K562 (cell line): ENCODE measurements at regions not wholly inside any gene's neighbourhood (a gene's known extent, or its start where the extent isn't known, plus 50 kb on each side); places are given as distances from the start of the nearest gene placed in this dataset.

Source experiments
- ATAC-seq: fragments of 200-7000 bp; cut with Tn5 transposase; 3 replicates; pipeline ENCODE4 v1.9.1; 2020; ENCODE audit warnings: moderate library complexity
- BruUV-seq: library from RNA; stranded (reverse); fragments of 400-500 nt; replicated peaks from 2 replicates; lab custom pipeline; 2021; lab: Mats Ljungman, UMichigan
- CTCF ChIA-PET: fragments of 300-600 bp; formaldehyde crosslinking; extraction: SDS; loops from one replicate; lab custom pipeline; 2021; ENCODE audit warnings: low intra/inter-chr PET ratio; lab: Yijun Ruan, JAX
- POLR2A ChIA-PET: fragments of 300-600, 350-650 bp; sonication (Branson Sonifier 250); formaldehyde crosslinking; extraction: SDS; loops from one replicate; lab custom pipeline; 2021; ENCODE audit warnings: antibody characterized with exemption, inconsistent platforms; lab: Yijun Ruan, JAX
- DNase-seq, 4 experiments: peaks; one replicate each; pipeline versions ENCODE4 v3.0.0 to v3.0.0-alpha.2; 2011 to 2018; ENCODE audit warnings: low spot score in 3 of 4, mixed read lengths in 3 of 4; ENCODE audit errors: extremely low read depth in 1 of 4
- FAIRE-seq: peaks from 2 replicates; lab custom pipeline; 2011; peaks lifted over from hg19 to GRCh38; lab: Jason Lieb, UNC
- H2AFZ ChIP-seq: 2 replicates; pipeline ENCODE4 v1.6.0; 2011; ENCODE audit warnings: low read depth, low read length, control low read depth, inconsistent platforms
- H3K27ac ChIP-seq: fragments of 200-600 bp; 3 replicates; pipeline ENCODE4 v1.8.0; 2011; ENCODE audit warnings: low read depth, mild to moderate bottlenecking, control low read depth, inconsistent platforms, low read length, moderate library complexity, mixed read lengths; ENCODE audit errors: extremely low read depth
- H3K27me3 ChIP-seq, 2 experiments: fragments of 300-600 bp in 1 of 2; 2 replicates in 1 of 2; 3 replicates in 1 of 2; pipeline versions ENCODE4 v1.6.0 to v1.8.0; 2011; ENCODE audit warnings: inconsistent platforms in 2 of 2, low read length in 2 of 2, mild to moderate bottlenecking in 1 of 2, mixed read lengths in 1 of 2, moderate library complexity in 1 of 2; ENCODE audit not compliant: control insufficient read depth in 2 of 2, insufficient read depth in 2 of 2
- H3K36me3 ChIP-seq: fragments of 300-600 bp; 3 replicates; pipeline ENCODE4 v1.8.0; 2011; ENCODE audit warnings: mild to moderate bottlenecking, low read length, inconsistent platforms; ENCODE audit not compliant: control insufficient read depth, insufficient read depth
- H3K4me1 ChIP-seq, 2 experiments: fragments of 200-600 bp in 1 of 2; replicated peaks in 1 of 2; 2 replicates in 1 of 2; 3 replicates in 1 of 2; pipeline versions ENCODE4 v1.5.1 to v1.8.0; 2011; ENCODE audit warnings: inconsistent platforms in 2 of 2, low read length in 2 of 2, mild to moderate bottlenecking in 1 of 2, mixed read lengths in 1 of 2, moderate library complexity in 1 of 2; ENCODE audit not compliant: control insufficient read depth in 2 of 2, insufficient read depth in 2 of 2
- H3K4me2 ChIP-seq: 2 replicates; pipeline ENCODE4 v1.6.1; 2011; ENCODE audit warnings: low read length, control low read depth, inconsistent platforms, mixed read lengths; ENCODE audit not compliant: insufficient read depth
- H3K4me3 ChIP-seq: fragments of 200-600 bp; sonication (generic), shearing (Covaris generic); 2 replicates; pipeline ENCODE4 v1.5.1; 2016; ENCODE audit warnings: control low read depth, inconsistent platforms
- H3K79me2 ChIP-seq: fragments of 200-600 bp; 3 replicates; pipeline ENCODE4 v1.8.0; 2011; ENCODE audit warnings: low read length, inconsistent platforms; ENCODE audit not compliant: control insufficient read depth, insufficient read depth
- H3K9ac ChIP-seq, 2 experiments: 2 replicates each; pipeline versions ENCODE4 v1.6.0 to v1.6.1; 2011; ENCODE audit warnings: low read depth in 2 of 2, low read length in 2 of 2, control low read depth in 1 of 2, inconsistent platforms in 1 of 2, mild to moderate bottlenecking in 1 of 2, mixed read lengths in 1 of 2; ENCODE audit not compliant: insufficient read depth in 1 of 2
- H3K9me1 ChIP-seq: one replicate; pipeline ENCODE4 v1.6.0; 2011; ENCODE audit warnings: inconsistent platforms, mild to moderate bottlenecking, low read length, moderate library complexity; ENCODE audit not compliant: control insufficient read depth, insufficient read depth
- H3K9me3 ChIP-seq: replicated peaks from 2 replicates; pipeline ENCODE4 v1.5.1; 2011; ENCODE audit warnings: low read depth, low read length, inconsistent platforms; ENCODE audit not compliant: control insufficient read depth, insufficient read depth
- H4K20me1 ChIP-seq: replicated peaks from 2 replicates; pipeline ENCODE4 v1.6.1; 2011; ENCODE audit warnings: low read length, inconsistent platforms, mixed read lengths; ENCODE audit not compliant: control insufficient read depth, insufficient read depth
- RAD21 ChIP-seq, 2 experiments: fragments of 250-450 bp in 1 of 2; fragments of 450-650 bp in 1 of 2; sonication (Bioruptor Pico) in 1 of 2; formaldehyde crosslinking in 1 of 2; IDR thresholded peaks in 1 of 2; conservative IDR thresholded peaks in 1 of 2; 2 replicates each; pipeline versions ENCODE4 v1.4.0 to v1.8.0; 2020 to 2022; ENCODE audit warnings: mild to moderate bottlenecking in 2 of 2, moderate library complexity in 1 of 2
- SMC3 ChIP-seq: conservative IDR thresholded peaks from 2 replicates; pipeline ENCODE4 v1.6.1; 2011; ENCODE audit warnings: low read depth, low read length, improper control_type of control experiment; ENCODE audit not compliant: insufficient read depth
- YY1 ChIP-seq, 3 experiments: IDR thresholded peaks; 2 replicates each; pipeline ENCODE4 v1.6.1; 2011; ENCODE audit warnings: low read length in 2 of 3, mild to moderate bottlenecking in 2 of 3, moderate library complexity in 2 of 3, borderline replicate concordance in 1 of 3, control low read depth in 1 of 3, low read depth in 1 of 3; ENCODE audit not compliant: insufficient read depth in 3 of 3, insufficient replicate concordance in 2 of 3, control insufficient read depth in 1 of 3, insufficient read length in 1 of 3; ENCODE audit errors: extremely low read depth in 1 of 3
- ZNF354B ChIP-seq: fragments of 250-450 bp; sonication (Bioruptor Pico); IDR thresholded peaks from 2 replicates; pipeline ENCODE4 v1.4.0; 2020
- WGBS: fragments of 100-300 bp; shearing (Covaris generic); methylation state at CpG from one replicate; pipeline ENCODE4 v1.1.6; 2016; ENCODE audit warnings: low coverage, mixed read lengths; ENCODE audit not compliant: insufficient coverage; ENCODE audit errors: missing lambda C conversion rate; 5-methylcytosine and 5-hydroxymethylcytosine counted together
- in situ Hi-C: fragments of 300-500 bp; cut with MboI; formaldehyde crosslinking; loops from 4 replicates; pipeline ENCODE4 v1.15.0; 2018; ENCODE audit warnings: inconsistent platforms, mixed read lengths
- intact Hi-C: fragments of 100-400 bp; cut with micrococcal nuclease; formaldehyde crosslinking; loops from 2 replicates; pipeline ENCODE4 v1.14.2; 2022
- TF ChIP-seq, protein P1 (sequence below): conservative IDR thresholded peaks from 2 replicates; pipeline ENCODE4 v1.6.1; 2011; ENCODE audit warnings: low read depth, mild to moderate bottlenecking, low read length; ENCODE audit not compliant: control insufficient read depth
- TF ChIP-seq, protein P2 (sequence below): sonication (generic); formaldehyde crosslinking; IDR thresholded peaks from 2 replicates; pipeline ENCODE4 v1.8.0; 2022; ENCODE audit warnings: mild to moderate bottlenecking, missing genetic modification reagents
- TF ChIP-seq, protein P3 (sequence below), 2 experiments: fragments of 450-650 bp; formaldehyde crosslinking in 1 of 2; IDR thresholded peaks; 2 replicates each; pipeline versions ENCODE4 v1.4.0 to v1.6.1; 2014 to 2020; ENCODE audit warnings: mild to moderate bottlenecking in 2 of 2, borderline replicate concordance in 1 of 2, low read depth in 1 of 2
- TF ChIP-seq, protein P4 (sequence below), 3 experiments: IDR thresholded peaks in 2 of 3; conservative IDR thresholded peaks in 1 of 3; 2 replicates each; pipeline ENCODE4 v1.5.1; 2011 to 2012; ENCODE audit warnings: low read length in 3 of 3, mild to moderate bottlenecking in 3 of 3, control low read depth in 2 of 3, improper control_type of control experiment in 1 of 3, inconsistent platforms in 1 of 3, low read depth in 1 of 3, mixed read lengths in 1 of 3, moderate library complexity in 1 of 3; ENCODE audit not compliant: insufficient read depth in 2 of 3

DNA sequence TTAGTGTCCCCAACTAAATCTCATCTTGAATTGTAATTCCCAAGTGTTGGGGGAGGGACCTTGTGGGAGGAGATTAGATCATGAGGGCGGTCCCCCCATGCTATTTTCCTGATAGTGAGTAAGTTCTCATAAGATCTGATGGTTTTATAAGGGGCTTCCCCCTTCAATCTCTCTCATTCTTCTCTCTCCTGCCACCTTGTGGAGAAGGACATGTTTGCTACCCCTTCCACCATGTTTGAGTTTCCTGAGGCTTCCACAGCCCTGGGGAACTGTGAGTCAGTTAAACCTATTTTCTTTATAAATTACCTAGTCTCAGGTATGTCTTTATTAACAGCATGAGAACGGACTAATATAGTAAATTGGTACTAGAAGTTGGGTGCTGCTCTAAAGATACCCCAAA lies 365.6 kb downstream of the ANKRD7 start:
- TF ChIP-seq, protein P1, sequence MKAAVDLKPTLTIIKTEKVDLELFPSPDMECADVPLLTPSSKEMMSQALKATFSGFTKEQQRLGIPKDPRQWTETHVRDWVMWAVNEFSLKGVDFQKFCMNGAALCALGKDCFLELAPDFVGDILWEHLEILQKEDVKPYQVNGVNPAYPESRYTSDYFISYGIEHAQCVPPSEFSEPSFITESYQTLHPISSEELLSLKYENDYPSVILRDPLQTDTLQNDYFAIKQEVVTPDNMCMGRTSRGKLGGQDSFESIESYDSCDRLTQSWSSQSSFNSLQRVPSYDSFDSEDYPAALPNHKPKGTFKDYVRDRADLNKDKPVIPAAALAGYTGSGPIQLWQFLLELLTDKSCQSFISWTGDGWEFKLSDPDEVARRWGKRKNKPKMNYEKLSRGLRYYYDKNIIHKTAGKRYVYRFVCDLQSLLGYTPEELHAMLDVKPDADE, result no peak
- TF ChIP-seq, protein P2, sequence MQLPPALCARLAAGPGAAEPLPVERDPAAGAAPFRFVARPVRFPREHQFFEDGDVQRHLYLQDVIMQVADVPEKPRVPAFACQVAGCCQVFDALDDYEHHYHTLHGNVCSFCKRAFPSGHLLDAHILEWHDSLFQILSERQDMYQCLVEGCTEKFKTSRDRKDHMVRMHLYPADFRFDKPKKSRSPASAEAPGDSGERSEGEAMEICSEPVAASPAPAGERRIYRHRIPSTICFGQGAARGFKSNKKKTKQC (CRISPR knock-in tag), result no peak
- TF ChIP-seq, protein P3, sequence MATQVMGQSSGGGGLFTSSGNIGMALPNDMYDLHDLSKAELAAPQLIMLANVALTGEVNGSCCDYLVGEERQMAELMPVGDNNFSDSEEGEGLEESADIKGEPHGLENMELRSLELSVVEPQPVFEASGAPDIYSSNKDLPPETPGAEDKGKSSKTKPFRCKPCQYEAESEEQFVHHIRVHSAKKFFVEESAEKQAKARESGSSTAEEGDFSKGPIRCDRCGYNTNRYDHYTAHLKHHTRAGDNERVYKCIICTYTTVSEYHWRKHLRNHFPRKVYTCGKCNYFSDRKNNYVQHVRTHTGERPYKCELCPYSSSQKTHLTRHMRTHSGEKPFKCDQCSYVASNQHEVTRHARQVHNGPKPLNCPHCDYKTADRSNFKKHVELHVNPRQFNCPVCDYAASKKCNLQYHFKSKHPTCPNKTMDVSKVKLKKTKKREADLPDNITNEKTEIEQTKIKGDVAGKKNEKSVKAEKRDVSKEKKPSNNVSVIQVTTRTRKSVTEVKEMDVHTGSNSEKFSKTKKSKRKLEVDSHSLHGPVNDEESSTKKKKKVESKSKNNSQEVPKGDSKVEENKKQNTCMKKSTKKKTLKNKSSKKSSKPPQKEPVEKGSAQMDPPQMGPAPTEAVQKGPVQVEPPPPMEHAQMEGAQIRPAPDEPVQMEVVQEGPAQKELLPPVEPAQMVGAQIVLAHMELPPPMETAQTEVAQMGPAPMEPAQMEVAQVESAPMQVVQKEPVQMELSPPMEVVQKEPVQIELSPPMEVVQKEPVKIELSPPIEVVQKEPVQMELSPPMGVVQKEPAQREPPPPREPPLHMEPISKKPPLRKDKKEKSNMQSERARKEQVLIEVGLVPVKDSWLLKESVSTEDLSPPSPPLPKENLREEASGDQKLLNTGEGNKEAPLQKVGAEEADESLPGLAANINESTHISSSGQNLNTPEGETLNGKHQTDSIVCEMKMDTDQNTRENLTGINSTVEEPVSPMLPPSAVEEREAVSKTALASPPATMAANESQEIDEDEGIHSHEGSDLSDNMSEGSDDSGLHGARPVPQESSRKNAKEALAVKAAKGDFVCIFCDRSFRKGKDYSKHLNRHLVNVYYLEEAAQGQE (IDR thresholded peaks at IDR 0.05; ENCODE audit: borderline replicate concordance), result 0 out of 2 replicates have a peak, but pooled peaks have one; percentile 3
- TF ChIP-seq, protein P3 (CRISPR knock-in tag; IDR thresholded peaks at IDR 0.05; ENCODE audit: low read depth), result no peak
- TF ChIP-seq RAD21 (CRISPR knock-in tag; conservative IDR thresholded peaks at IDR 0.05 in 1 of 2, IDR thresholded peaks at IDR 0.05 in 1 of 2) (peak in 1 of 2 experiments; percentile 67; a peak in 3 of 4 replicates), YY1 (IDR thresholded peaks at IDR 0.05; ENCODE audit: borderline replicate concordance in 1 of 3, control insufficient read depth in 1 of 3, extremely low read depth in 1 of 3, insufficient read depth in 3 of 3, insufficient read length in 1 of 3, insufficient replicate concordance in 2 of 3, low read depth in 1 of 3, low read length in 2 of 3) (peak in 1 of 3 experiments; percentile 16), SMC3 (0 out of 2 replicates have a peak, but pooled peaks have one; percentile 6), ZNF354B (no peak)
- TF ChIP-seq, protein P4, sequence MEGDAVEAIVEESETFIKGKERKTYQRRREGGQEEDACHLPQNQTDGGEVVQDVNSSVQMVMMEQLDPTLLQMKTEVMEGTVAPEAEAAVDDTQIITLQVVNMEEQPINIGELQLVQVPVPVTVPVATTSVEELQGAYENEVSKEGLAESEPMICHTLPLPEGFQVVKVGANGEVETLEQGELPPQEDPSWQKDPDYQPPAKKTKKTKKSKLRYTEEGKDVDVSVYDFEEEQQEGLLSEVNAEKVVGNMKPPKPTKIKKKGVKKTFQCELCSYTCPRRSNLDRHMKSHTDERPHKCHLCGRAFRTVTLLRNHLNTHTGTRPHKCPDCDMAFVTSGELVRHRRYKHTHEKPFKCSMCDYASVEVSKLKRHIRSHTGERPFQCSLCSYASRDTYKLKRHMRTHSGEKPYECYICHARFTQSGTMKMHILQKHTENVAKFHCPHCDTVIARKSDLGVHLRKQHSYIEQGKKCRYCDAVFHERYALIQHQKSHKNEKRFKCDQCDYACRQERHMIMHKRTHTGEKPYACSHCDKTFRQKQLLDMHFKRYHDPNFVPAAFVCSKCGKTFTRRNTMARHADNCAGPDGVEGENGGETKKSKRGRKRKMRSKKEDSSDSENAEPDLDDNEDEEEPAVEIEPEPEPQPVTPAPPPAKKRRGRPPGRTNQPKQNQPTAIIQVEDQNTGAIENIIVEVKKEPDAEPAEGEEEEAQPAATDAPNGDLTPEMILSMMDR (IDR thresholded peaks at IDR 0.05 in 2 of 3, conservative IDR thresholded peaks at IDR 0.05 in 1 of 3; ENCODE audit: insufficient read depth in 2 of 3, low read depth in 1 of 3, low read length in 3 of 3), result peak; percentile 15 to 31 (median 20); a peak in 2 of 6 replicates
- ATAC-seq (peak; percentile 69; the same call in 2 of the 3 replicates), DNase-seq (peak in 1 of 4 experiments; percentile 47), FAIRE-seq (no peak)
- Histone ChIP-seq H2AFZ (no peak overlapping the region), H3K36me3 (no peaks in the 10 kb centered on the region), H3K4me2 (no peak overlapping the region), H4K20me1 (no peaks in the 10 kb centered on the region), H3K27ac (no peak overlapping the region), H3K9me3 (peaks cover 3% of the 10 kb centered on the region; the same call in 1 of the 2 replicates), H3K4me1 (no peaks in the 10 kb centered on the region), H3K4me3 (no peak overlapping the region), H3K9ac (no peak overlapping the region), H3K9me1 (no peaks in the 10 kb centered on the region), H3K27me3 (no peaks in the 10 kb centered on the region), H3K79me2 (no peaks in the 10 kb centered on the region)
- ChIA-PET POLR2A (no interaction called here), CTCF (no interaction called here)
- in situ Hi-C loops (no loop called here), intact Hi-C loops (no loop called here)
- 2% methylated on average over 2 of the region's 2 CpGs for WGBS
- BruUV-seq, result no TSS peak
